ENCODE measurements at regions not wholly inside any gene's neighbourhood (a gene's known extent, or its start where the extent isn't known, plus 50 kb on each side); places are given as distances from the start of the nearest gene placed in this dataset.

DNA sequence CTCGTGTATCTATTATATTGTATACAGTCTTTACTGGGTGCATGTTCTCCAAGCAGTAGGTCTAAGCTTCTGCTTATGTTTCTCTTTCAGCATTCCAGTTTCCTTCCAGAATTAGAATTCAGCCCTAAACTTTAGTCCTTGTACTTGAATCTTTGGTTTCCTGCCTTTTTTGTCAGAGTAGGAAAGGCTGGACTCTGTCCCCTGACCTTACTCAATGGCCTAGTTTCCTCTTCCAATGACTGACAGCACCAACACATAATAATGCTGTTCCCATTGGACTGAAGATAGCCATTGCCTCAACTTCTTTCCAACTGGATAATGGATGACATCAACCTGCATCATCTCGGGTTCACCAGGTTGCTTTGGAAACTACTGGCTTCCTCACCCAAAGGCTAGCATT is 217.0 kb downstream of the FIGN start:
- ChIA-PET CTCF (ENCODE audit: low intra/inter-chr PET ratio) (no interaction called here), POLR2A (no interaction called here)
- FAIRE-seq (no peak), ATAC-seq (no peak), DNase-seq (ENCODE audit: extremely low read depth in 1 of 4, low spot score in 3 of 4) (no peak)
- WGBS (ENCODE audit: insufficient coverage, low coverage, missing lambda C conversion rate) = 0% methylated on average over 2 of the region's 2 CpGs
- H3K4me3 ChIP-seq = no peak overlapping the region
- no peaks in the 10 kb centered on the region for H3K4me1 ChIP-seq (replicated peaks in 1 of 2; ENCODE audit: control insufficient read depth in 2 of 2, insufficient read depth in 2 of 2, low read length in 2 of 2)
- H3K9me3 ChIP-seq (replicated peaks; ENCODE audit: control insufficient read depth, insufficient read depth, low read depth, low read length) = no peaks in the 10 kb centered on the region; the same call in 1 of the 2 replicates
- H2AFZ ChIP-seq (ENCODE audit: low read depth, low read length) = no peak overlapping the region
- H3K36me3 ChIP-seq (ENCODE audit: control insufficient read depth, insufficient read depth, low read length) = no peaks in the 10 kb centered on the region
- TF ChIP-seq ZNF644 (tag; IDR thresholded peaks at IDR 0.05; ENCODE audit: low read depth) = no peak
- TF ChIP-seq ZBTB1 (CRISPR knock-in tag; IDR thresholded peaks at IDR 0.05; ENCODE audit: borderline replicate concordance, low read depth) = no peak
- no peak for TF ChIP-seq PRMT5 (CRISPR knock-in tag; IDR thresholded peaks at IDR 0.05)
- TF ChIP-seq KLF1 (tag; IDR thresholded peaks at IDR 0.05) = no peak
- TF ChIP-seq NFE2L1 (tag; IDR thresholded peaks at IDR 0.05; ENCODE audit: borderline replicate concordance, low read depth) = no peak
- no peak for TF ChIP-seq MAFF (IDR thresholded peaks at IDR 0.05; ENCODE audit: low read length)
- TF ChIP-seq, protein P1, sequence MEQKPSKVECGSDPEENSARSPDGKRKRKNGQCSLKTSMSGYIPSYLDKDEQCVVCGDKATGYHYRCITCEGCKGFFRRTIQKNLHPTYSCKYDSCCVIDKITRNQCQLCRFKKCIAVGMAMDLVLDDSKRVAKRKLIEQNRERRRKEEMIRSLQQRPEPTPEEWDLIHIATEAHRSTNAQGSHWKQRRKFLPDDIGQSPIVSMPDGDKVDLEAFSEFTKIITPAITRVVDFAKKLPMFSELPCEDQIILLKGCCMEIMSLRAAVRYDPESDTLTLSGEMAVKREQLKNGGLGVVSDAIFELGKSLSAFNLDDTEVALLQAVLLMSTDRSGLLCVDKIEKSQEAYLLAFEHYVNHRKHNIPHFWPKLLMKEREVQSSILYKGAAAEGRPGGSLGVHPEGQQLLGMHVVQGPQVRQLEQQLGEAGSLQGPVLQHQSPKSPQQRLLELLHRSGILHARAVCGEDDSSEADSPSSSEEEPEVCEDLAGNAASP (IDR thresholded peaks at IDR 0.05) = no peak
- TF ChIP-seq ASH1L (IDR thresholded peaks at IDR 0.05; ENCODE audit: borderline replicate concordance, low read depth, partially characterized antibody) = no peak
- TF ChIP-seq SIN3B (IDR thresholded peaks at IDR 0.05; ENCODE audit: low read depth) = no peak
- TF ChIP-seq HNRNPH1 (optimal IDR thresholded peaks at IDR 0.05; ENCODE audit: low read depth, low read length) = no peak
- TF ChIP-seq, protein P2, sequence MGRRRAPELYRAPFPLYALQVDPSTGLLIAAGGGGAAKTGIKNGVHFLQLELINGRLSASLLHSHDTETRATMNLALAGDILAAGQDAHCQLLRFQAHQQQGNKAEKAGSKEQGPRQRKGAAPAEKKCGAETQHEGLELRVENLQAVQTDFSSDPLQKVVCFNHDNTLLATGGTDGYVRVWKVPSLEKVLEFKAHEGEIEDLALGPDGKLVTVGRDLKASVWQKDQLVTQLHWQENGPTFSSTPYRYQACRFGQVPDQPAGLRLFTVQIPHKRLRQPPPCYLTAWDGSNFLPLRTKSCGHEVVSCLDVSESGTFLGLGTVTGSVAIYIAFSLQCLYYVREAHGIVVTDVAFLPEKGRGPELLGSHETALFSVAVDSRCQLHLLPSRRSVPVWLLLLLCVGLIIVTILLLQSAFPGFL (CRISPR knock-in tag; IDR thresholded peaks at IDR 0.05) = no peak
- TF ChIP-seq SMAD4 (CRISPR knock-in tag; conservative IDR thresholded peaks at IDR 0.05) = no peak
- no peak for TF ChIP-seq RBM15 (IDR thresholded peaks at IDR 0.05; ENCODE audit: insufficient read depth, low read length)
- no peak for TF ChIP-seq HLTF (IDR thresholded peaks at IDR 0.05)
- TF ChIP-seq ZNF445 (CRISPR knock-in tag; IDR thresholded peaks at IDR 0.05; ENCODE audit: low read depth) = no peak
- no peak for TF ChIP-seq CTBP1 (IDR thresholded peaks at IDR 0.05; ENCODE audit: borderline replicate concordance)
- TF ChIP-seq NCOA4 (IDR thresholded peaks at IDR 0.05; ENCODE audit: partially characterized antibody) = no peak
- TF ChIP-seq, protein P3, sequence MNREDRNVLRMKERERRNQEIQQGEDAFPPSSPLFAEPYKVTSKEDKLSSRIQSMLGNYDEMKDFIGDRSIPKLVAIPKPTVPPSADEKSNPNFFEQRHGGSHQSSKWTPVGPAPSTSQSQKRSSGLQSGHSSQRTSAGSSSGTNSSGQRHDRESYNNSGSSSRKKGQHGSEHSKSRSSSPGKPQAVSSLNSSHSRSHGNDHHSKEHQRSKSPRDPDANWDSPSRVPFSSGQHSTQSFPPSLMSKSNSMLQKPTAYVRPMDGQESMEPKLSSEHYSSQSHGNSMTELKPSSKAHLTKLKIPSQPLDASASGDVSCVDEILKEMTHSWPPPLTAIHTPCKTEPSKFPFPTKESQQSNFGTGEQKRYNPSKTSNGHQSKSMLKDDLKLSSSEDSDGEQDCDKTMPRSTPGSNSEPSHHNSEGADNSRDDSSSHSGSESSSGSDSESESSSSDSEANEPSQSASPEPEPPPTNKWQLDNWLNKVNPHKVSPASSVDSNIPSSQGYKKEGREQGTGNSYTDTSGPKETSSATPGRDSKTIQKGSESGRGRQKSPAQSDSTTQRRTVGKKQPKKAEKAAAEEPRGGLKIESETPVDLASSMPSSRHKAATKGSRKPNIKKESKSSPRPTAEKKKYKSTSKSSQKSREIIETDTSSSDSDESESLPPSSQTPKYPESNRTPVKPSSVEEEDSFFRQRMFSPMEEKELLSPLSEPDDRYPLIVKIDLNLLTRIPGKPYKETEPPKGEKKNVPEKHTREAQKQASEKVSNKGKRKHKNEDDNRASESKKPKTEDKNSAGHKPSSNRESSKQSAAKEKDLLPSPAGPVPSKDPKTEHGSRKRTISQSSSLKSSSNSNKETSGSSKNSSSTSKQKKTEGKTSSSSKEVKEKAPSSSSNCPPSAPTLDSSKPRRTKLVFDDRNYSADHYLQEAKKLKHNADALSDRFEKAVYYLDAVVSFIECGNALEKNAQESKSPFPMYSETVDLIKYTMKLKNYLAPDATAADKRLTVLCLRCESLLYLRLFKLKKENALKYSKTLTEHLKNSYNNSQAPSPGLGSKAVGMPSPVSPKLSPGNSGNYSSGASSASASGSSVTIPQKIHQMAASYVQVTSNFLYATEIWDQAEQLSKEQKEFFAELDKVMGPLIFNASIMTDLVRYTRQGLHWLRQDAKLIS (CRISPR knock-in tag; IDR thresholded peaks at IDR 0.05) = no peak
- no peak for TF ChIP-seq NR2C1 (IDR thresholded peaks at IDR 0.05)
- no peak for TF ChIP-seq NR2C1 (tag; IDR thresholded peaks at IDR 0.05)
- H3K79me2 ChIP-seq (ENCODE audit: control insufficient read depth, insufficient read depth, low read length) = no peaks in the 10 kb centered on the region
- H3K9me1 ChIP-seq (ENCODE audit: control insufficient read depth, insufficient read depth, low read length) = no peaks in the 10 kb centered on the region
- H3K9ac ChIP-seq (ENCODE audit: insufficient read depth in 1 of 2, low read depth in 2 of 2, low read length in 2 of 2) = no peak overlapping the region
- in situ Hi-C loops (cut with MboI) = no loop called here
- intact Hi-C loops (cut with micrococcal nuclease) = no loop called here
- H3K27me3 ChIP-seq (ENCODE audit: control insufficient read depth in 2 of 2, insufficient read depth in 2 of 2, low read length in 2 of 2) = no peaks in the 10 kb centered on the region
- H3K27ac ChIP-seq (ENCODE audit: extremely low read depth, low read depth, low read length) = no peak overlapping the region
- BruUV-seq (replicated peaks) = no TSS peak
- no peak overlapping the region for H3K4me2 ChIP-seq (ENCODE audit: insufficient read depth, low read length)
- H4K20me1 ChIP-seq (replicated peaks; ENCODE audit: control insufficient read depth, insufficient read depth, low read length) = no peaks in the 10 kb centered on the region
